OCI-LY7 (cell line): ENCODE measurements at regions not wholly inside any gene's neighbourhood (a gene's known extent, or its start where the extent isn't known, plus 50 kb on each side); places are given as distances from the start of the nearest gene placed in this dataset.

Experiments used
- EZH2phosphoT487 ChIP-seq: fragments of 200-600 bp; sonication (generic); IDR thresholded peaks from 2 replicates; pipeline ENCODE4 v1.6.1; 2018; ENCODE audit warnings: low read depth, borderline replicate concordance, mild to moderate bottlenecking, mixed run types, antibody characterized with exemption, low read length, moderate library complexity, mixed read lengths
- TF ChIP-seq, protein P1 (sequence below): fragments of 200-600 bp; sonication (generic); conservative IDR thresholded peaks from 2 replicates; pipeline ENCODE4 v1.5.1; 2014; ENCODE audit warnings: mild to moderate bottlenecking, antibody characterized with exemption, low read length, moderate library complexity, mixed read lengths

DNA sequence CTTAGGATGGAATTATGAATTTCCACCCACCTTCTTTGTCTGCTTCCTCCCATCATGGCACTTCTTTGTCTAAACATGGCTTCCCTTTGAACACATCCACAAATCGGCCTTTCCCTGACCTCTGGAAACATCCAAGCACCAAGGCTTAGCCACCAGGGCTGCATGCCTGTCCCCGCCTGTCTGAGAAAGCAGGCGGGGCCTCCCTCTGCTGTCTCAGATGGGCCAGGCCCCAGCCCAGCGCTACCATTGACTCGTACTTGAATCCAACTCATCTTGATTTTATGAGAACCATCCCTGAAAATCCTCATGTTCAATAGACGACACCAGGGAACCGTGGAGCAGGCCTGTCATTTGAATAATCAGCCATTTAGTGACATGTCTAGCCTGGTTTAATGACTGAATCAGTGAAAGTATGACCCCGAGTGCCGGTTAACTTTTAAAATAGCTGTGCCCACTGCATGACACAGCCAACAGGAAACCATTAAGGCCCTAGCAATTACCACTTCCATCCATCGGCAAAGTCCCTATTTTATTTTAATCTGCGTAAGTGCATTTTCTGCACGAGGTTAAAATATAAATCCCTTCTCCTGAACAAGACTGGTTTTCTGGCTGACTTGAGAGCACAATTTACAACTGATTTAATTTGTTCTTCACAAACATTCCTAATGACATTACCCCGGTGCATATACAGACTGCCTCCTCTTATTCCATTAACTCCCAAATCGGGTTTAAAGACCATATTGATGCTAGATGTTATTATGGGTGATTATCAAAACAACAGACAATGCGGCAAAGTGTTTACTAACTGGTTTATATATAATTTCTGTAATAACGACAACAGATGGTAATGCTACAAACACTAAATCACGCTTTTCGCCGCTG, 194.7 kb downstream of the BUB3 start:
- no peak for TF ChIP-seq EZH2phosphoT487
- TF ChIP-seq, protein P1, sequence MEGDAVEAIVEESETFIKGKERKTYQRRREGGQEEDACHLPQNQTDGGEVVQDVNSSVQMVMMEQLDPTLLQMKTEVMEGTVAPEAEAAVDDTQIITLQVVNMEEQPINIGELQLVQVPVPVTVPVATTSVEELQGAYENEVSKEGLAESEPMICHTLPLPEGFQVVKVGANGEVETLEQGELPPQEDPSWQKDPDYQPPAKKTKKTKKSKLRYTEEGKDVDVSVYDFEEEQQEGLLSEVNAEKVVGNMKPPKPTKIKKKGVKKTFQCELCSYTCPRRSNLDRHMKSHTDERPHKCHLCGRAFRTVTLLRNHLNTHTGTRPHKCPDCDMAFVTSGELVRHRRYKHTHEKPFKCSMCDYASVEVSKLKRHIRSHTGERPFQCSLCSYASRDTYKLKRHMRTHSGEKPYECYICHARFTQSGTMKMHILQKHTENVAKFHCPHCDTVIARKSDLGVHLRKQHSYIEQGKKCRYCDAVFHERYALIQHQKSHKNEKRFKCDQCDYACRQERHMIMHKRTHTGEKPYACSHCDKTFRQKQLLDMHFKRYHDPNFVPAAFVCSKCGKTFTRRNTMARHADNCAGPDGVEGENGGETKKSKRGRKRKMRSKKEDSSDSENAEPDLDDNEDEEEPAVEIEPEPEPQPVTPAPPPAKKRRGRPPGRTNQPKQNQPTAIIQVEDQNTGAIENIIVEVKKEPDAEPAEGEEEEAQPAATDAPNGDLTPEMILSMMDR: no peak
